ENCODE measurements at regions not wholly inside any gene's neighbourhood (a gene's known extent, or its start where the extent isn't known, plus 50 kb on each side); places are given as distances from the start of the nearest gene placed in this dataset.

GRCh38 chr6:153325661-153326060 lies 194.6 kb upstream of the RGS17 start:
- TF ChIP-seq EZH2 (IDR thresholded peaks at IDR 0.05) (no peak), POLR2AphosphoS5 (IDR thresholded peaks at IDR 0.05; ENCODE audit: borderline replicate concordance, low read depth, low read length) (no peak)

Measured in SK-N-MC (cell line).